GM18498 (cell line): ENCODE measurements at regions not wholly inside any gene's neighbourhood (a gene's known extent, or its start where the extent isn't known, plus 50 kb on each side); places are given as distances from the start of the nearest gene placed in this dataset.
"Not testable (repeated sequence)": the region's sequence is repeated elsewhere in the genome, so short reads cannot be mapped to it uniquely, and the experiment has no call there.

Experiments used
- ATAC-seq: cut with Tn5 transposase; IDR thresholded peaks from one replicate; pipeline ENCODE4 v1.9.1; 2021; ENCODE audit warnings: mild to moderate bottlenecking, moderate library complexity; ENCODE audit not compliant: unreplicated experiment

DNA sequence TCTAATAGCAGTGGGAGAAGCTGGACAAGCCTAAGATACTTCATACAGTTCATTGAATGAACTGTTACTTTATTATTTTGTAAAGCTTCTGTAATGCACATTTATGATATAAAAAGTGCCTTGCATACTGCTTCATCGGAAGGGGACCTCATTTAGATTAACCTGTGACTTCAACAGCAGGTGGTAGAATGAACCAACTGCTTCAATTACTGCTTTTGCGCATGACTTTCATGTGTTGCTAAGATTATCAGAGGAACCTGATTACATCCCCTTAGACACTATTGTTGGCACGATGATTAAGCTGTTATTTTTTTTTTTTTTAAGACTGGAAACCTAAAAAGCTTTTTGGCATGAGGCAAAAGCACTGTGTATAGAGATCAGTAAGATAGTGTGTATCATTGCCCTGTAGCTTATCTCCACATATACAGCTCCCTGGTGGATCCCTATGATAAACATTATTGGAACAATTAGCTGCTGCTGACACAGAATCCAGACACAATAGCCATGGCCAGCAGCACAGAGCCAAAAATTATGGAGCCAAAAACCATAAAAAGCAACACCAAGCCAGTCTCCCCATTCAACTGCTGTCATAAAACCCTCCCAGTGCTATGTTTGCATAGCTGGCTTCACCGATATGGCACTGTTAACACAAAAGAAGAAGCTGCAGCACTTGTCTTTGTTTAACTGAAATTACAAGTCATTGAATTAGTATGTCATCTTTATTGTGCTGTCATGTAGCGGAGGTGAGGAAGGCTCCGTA lies 731.6 kb upstream of the MMS22L start:
- ATAC-seq = no peak

DNA sequence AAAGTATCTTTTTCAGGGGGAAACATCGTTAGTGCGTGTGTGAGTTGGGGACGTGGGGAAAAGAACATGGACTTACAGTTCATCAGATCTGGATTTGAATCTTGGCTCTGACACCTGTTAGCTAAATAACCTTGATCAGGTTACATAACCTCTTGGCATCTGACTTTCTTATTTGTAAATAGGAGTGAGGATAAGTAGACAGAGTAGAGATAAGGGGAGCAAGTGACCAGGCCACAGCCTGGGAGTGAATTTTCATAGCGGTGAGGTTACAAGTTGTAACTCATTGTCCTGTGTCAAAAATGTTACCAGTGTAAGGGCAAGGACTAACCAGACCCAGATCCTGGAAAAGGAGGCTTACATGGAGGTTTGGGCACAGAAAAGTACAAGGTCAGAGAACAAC lies 733.5 kb upstream of the MMS22L start:
- ATAC-seq = no peak

DNA sequence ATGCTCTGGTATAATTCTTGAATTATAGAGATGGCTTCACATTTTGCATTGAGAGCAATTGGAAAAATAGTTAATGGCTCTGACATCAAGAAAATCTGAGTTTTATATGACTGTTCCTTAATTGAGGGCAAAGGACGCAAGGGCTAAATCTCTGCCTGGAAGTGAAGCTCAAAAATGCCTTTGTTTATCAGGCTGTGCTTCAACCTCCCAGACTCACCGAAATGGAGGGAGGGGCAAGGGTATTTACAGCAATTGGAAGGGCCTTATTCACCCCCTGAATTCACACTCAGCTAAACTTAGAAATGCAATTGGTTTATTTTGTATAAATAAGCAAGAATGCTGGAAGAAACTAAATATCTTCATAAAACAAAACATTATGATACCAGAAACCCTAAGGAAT lies 737.2 kb upstream of the MMS22L start:
- no peak for ATAC-seq

DNA sequence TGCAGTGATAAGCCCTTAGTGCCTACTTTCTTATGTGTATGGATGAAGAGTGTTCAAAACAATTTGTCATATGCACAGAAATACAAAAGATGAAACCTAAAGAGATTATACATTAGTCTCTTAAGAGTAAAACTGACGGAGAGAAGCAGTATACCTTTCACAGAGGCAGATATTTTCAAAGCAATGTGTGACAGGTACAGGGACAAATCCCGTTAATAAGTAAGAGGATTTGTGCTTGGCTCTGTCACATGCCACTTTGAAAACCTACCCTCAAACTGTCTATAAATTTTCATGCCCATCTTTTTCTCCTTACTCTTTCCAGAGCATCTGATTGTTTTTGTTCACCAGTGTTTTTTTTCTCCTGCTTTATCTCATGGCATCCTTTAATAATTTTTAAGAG lies 741.3 kb upstream of the MMS22L start:
- no peak for ATAC-seq

DNA sequence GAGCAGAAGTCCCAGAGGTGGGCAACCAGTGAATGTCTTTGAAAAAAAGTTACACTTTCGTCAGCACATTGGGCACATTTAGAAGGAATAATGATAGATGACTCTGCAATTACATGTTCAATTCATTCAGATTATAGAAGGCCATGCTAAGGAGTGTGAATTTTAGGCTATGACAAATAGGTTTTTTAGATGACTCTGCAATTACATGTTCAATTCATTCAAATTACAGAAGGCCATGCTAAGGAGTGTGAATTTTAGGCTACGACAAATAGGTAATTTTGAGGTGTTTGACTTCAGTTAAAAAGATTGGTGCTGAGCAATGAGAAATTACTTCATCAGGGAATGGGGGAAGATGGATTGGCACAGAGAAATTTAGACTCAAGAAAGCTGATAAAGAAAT lies 744.9 kb upstream of the MMS22L start:
- ATAC-seq = no peak

DNA sequence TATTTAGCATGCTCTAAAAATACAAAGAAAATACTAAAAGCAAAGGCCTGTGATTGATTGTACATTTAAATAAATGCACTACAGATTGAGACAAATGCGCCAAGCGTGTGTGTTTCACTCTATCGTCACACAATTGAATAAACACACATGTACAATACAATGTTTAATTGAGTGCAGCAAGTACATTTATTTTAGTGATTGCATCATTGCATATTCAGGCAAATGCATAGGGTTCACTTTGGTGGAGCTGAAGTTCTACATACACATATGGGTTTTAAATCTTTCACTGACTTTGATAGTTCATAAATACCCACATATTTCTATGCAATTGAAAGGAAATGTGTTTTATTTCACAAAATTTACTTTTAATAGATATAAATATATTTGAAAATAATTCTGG lies 750.6 kb upstream of the MMS22L start:
- ATAC-seq = no peak

DNA sequence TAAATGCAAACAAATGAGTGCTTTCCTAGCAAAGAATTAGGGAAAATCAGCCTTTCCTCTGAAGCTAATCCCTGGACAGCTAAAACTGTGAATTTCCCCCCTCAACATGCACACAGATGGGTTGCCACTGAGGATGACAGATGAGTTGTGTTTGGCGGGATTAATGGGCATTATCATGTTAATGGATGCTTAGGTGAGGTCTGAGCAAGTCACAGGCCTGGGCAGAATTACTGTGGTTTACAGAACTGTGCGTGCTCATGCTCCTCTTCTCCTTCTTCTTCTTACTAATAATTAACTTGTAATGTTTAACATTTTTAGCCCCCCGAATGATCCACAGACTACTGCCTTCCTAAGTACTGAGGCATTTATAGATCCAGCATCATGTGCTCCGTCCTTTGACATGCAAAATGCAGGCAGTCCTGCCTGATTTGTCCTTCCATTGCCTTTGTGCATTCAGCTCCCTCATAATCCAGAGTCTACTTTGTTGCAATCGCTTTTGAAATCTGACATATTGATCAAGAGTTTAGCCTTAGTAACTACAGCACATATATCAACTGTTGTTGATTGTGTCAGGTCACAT lies 753.4 kb upstream of the MMS22L start:
- ATAC-seq = no peak

DNA sequence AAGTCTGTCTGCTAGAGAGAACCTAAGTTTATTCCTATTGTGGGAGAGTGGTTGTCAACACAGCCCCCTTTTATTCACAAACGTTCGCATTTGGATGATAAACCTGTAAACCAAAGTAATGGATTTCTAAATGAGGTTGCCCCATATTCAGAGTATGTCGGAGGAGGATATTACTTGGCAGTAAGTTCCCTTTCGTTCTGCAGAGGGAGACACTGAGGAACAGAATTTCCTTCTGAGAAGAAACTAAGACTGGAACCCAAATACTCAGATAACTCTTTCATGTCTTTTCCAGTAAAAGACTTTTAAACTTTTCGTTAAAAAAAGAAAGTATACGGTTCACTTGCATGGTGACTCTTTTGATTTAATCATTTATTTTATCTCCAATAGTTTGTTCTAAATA lies 754.6 kb upstream of the MMS22L start:
- no peak for ATAC-seq

DNA sequence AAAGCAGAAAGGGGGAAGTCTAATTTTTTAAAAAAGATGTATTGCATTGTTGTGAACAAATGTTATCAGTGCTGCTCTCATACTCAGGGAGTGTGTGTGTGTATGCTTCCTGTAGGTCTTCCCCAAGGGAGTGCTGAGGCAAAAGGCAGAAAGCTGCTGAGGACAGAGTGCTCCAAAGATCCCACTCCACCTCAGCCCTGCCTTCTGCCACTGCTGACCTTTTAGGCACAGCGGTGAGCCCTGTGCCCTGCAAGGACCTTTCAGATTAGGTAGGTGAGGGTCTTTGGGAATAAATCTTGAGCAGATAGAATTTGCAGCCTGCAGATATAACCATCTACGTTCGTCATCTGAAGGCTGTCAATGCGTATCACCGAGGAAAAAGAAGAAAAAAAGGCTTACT lies 756.4 kb upstream of the MMS22L start:
- ATAC-seq = no peak

DNA sequence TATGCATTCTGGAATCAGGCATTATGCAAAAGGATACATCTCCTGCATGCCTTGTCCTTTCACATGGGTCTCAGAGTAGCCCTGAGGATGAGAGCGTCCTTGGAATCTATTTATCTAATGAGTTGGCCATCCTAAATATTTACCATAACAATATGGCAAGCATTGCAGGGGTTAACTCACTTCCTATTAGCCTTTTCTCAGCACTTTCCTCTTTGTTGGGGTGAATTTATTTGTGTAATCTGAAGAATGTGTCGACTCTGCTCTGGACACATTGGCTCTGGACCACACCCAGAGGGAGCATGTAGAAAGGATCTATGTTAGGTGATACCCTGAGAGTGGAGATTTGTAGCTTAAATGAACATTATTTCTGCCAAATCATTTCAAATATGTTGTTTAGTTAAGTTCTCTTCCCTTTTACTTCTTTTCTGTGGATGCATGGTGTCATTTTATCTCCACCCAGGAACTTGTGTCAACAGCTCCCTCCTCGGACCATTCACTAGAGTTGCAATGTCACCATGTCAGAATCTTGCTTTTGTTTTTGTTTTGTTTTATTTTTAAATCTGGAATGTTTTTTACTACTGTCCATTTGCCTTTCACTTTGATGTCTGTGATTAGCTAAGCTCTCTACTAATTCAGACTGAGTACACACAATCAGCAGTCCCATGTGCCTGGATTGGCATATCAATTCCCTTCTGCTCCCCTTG lies 757.0 kb upstream of the MMS22L start:
- no peak for ATAC-seq

DNA sequence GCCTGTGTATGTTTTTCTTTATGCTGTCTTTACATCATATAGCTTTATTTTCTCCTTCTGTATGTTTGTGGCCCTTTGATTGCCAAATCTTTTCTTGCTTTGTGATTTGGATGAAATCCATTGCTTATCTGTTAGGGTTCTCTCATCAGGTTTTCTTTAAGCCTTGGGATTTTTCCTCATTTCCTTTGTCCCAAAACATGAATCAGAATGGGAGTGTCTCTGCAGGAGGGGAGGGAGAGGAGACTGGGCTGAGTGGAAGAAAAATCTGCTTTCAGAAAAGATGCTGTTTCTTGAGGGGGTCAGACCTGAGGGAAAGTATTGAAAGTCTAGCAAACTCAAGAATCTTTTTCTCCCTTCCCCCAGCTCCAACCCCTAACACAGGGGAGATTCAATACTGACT lies 758.0 kb upstream of the MMS22L start:
- ATAC-seq = no peak

DNA sequence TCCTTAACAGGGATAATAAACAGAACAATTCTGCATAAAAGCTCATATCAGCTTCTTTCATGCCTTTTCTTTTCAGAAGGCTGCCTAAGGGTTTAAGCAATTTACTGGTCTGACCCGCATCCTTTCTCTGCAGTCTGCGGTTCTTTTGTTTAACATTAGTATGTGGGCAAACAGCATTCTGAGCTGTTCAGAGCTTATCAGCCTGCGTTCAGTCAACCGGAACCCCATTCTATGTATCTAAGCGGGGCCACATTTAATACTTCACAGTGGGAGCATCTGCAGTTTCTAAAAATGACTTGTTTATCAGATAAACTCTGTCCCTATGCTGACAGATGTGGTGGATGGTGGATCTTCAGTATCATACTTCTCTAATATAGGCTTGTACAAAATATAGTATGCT lies 758.9 kb upstream of the MMS22L start:
- ATAC-seq = no peak

DNA sequence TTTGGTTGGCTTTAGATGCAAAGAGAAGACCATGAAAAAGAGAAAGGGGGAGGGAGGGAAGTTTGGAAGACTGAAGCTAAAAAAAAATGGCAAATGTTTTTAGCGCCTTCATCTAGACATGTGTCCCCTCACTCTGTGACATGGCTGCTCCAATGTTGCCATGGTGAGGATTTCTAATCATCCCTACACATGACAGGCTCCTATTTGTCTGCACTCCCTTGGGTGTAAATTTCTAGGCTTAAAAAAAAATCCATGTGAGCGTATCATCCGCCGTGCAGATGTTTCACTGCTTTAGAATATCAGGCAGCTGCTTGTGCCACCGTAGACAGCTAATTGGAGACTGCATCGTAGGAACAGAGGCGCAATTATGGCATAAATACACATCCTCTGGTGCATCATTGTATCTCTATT lies 761.1 kb upstream of the MMS22L start:
- ATAC-seq = no peak

DNA sequence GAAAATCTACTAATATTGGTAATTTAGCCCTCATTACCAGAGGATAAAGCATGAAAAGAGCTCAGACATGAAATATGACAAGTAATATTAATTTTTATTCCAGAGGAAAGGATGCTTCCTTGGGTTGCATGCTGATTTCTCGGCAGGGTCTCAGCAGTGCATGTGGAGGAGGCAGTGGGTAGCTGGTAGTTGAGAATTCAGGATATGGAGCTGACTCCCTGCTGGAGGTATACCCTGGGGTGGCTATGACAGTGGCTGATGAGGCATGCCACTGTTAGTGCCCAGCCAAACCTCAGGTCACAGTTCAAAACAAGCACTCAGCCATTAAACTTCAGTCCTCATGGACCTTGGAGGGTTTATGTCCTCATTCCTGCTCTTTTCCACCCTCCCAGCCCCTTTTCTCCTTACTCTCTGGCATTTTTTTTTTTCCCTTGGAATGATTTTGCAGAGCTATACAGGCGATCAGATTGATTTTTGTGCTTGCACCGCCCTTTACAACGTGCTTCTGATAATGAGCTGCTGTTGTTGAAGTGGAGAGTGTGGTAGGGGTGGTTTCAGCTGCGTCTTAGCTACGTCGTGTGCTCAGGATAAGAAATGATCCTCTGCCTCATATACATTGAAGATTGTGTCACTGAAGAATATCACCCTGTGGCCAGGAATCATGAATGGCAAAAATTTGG lies 761.9 kb upstream of the MMS22L start:
- ATAC-seq = no peak

DNA sequence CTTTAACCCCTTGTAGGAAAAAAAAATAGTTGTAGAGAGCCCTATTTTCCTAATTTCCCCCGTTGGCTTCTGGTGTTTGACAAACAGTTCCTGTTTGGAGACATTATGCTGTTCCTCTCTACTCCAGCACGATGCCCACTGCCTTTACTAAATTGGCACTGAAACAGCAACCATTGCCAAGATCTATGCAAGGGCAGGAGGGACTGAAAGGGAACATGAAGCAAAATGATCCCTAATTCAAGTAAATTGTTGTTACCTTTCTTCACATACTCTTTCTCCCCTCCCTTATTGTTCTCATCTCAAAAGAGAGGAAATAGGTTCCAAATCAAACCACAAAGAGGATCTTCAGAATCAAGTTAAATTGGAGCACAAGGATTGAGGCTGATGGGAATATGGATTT lies 764.1 kb upstream of the MMS22L start:
- ATAC-seq = no peak

DNA sequence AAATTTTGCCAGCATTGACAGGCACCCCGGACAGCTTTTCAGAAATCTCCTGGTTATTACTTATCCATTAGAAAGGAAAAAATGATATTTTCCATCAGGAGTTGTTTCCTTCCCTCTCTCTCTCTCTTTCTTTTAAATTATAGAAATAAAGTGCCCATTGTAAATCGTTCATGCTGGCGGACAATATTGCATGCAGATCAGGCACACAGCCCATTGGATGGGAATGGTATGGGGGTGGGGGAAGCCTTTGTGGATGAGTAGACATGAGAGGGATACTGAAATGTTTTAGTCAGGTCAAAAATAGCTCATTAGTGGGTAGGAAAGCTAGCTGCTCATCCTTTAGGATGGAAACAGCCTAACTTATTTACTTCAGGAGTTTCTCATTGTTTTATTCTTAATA lies 764.9 kb upstream of the MMS22L start:
- no peak for ATAC-seq

DNA sequence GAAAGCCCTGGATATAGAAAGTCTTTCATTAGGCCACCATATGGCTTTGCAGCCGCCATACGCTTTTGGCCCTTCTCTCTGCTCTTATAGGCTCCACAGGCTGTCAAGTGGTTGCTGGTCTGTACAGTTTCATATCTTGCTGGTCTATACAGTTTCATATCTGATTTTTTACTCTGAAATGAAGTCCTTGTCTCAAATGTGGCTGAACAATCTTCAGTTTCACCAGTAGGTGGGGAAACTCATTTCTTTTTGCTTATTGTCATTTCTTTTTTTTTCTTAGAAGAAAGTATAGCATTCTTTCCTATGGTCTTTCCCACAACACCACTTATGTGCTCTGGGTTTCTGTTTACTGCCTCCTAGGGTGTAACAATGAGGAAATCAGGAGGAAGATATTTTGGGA lies 771.4 kb upstream of the MMS22L start:
- no peak for ATAC-seq

DNA sequence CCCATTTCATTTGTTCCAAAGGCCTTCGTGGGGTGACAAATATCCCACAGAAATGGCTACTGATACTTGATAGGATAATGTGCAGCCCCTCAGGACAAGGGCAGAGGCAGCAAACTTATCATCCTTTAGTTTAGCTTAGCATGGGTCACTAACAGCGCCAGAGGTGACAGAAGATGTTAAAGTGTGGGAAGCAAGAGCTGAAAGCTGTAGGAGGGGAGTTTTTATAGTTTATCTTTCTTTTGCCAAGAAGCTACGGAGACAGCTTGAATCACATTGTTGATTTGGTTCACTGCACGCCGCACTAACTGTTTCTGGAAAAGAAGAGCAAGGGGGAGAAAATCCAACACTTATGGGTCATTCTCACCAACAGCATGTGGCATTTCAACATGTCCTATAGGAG lies 773.9 kb upstream of the MMS22L start:
- ATAC-seq = no peak

DNA sequence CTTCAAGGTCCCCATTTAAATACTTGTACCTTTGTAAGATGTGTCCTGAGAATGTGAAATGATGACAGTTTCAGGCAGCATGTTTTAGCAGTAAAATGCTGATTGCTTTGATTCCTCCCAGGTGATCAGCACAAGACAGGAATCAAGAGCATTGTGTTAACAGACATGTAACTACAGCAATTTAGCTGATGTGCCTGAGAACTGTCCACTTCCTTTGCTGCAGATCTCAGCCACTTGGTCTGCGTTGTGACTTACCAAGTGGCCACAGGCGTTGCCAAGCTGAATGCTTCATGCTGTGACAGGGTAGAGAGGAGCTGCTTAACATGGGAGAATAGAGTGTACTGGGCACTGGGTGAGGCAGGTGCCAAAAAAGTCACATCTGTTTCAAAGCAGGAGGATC lies 767.0 kb upstream of the POU3F2 start:
- ATAC-seq = no peak

DNA sequence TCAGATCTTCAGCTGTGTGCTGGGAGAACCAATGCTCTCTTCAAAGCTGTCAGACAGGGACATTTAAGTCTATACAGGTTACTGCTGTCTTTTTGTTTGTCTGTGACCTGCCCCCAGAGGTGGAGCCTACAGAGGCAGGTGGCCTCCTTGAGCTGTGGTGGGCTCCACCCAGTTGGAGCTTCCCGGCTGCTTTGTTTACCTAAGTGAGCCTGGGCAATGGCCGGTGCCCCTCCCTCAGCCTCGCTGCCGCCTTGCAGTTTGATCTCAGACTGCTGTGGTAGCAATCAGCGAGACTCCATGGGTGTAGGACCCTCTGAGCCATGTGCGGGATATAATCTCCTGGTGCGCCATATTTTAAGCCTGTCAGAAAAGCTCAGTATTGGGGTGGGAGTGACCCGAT lies 745.8 kb upstream of the POU3F2 start:
- ATAC-seq = not testable (repeated sequence)

DNA sequence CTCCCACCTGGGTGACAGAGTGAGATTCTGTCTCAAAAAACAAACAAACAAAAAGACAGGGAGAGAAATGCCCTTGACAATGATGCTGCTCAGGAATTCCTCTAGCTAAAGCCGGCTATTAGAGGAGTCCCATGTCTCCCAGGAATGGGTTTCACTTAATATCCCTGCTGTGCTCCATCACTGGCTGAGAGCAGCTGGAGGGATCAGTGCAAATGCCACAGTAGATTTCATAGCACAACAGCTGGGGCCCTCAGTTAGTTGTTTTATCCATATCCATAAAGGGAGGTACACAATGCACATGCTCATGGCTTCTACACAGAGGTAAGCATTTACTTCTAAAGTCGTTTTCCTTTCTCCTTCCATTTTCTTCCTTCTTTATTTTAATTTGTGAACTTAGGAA lies 742.0 kb upstream of the POU3F2 start:
- no peak for ATAC-seq

DNA sequence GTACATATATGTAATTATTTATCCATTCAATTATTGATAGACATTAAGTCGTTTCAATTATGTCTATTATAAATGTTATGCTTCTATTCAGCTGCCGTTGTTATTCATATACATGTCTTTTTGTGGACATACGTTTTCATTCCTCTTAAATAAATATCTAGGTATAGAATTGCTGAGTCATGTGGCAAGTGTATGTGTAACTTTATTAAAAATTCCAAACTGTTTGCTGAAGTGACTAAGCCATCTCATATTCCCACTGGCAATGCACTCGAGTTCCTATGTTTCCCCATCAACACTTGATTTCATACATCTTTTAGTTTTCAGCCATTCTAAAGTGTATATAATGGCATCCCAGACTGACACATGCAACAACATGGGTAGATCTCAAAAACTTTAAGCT lies 739.7 kb upstream of the POU3F2 start:
- ATAC-seq = no peak
